ENCODE measurements at regions not wholly inside any gene's neighbourhood (a gene's known extent, or its start where the extent isn't known, plus 50 kb on each side); places are given as distances from the start of the nearest gene placed in this dataset.
"Not testable (repeated sequence)": the region's sequence is repeated elsewhere in the genome, so short reads cannot be mapped to it uniquely, and the experiment has no call there.

DNA sequence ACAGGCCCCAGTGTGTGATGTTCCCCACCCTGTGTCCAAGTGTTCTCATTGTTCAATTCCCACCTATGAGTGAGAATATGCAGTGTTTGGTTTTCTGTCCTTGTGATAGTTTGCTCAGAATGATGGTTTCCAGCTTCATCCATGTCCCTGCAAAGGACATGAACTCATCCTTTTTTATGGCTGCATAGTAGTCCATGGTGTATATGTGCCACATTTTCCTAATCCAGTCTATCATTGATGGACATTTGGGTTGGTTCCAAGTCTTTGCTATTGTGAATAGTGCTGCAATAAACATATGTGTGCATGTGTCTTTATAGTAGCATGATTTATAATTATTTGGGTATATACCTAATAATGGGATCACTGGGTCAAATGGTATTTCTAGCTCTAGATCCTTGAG is 115.0 kb upstream of the TBX18 start:
- not testable (repeated sequence) for TF ChIP-seq EZH2 (IDR thresholded peaks at IDR 0.05; ENCODE audit: borderline replicate concordance, low read length)
- TF ChIP-seq, protein P1, sequence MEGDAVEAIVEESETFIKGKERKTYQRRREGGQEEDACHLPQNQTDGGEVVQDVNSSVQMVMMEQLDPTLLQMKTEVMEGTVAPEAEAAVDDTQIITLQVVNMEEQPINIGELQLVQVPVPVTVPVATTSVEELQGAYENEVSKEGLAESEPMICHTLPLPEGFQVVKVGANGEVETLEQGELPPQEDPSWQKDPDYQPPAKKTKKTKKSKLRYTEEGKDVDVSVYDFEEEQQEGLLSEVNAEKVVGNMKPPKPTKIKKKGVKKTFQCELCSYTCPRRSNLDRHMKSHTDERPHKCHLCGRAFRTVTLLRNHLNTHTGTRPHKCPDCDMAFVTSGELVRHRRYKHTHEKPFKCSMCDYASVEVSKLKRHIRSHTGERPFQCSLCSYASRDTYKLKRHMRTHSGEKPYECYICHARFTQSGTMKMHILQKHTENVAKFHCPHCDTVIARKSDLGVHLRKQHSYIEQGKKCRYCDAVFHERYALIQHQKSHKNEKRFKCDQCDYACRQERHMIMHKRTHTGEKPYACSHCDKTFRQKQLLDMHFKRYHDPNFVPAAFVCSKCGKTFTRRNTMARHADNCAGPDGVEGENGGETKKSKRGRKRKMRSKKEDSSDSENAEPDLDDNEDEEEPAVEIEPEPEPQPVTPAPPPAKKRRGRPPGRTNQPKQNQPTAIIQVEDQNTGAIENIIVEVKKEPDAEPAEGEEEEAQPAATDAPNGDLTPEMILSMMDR (IDR thresholded peaks at IDR 0.05; ENCODE audit: low read length) = not testable (repeated sequence)
